Activated naive CD4-positive, alpha-beta T cell treated with anti-CD3 and anti-CD28 coated beads for 36 hours (primary cell): ENCODE measurements at regions not wholly inside any gene's neighbourhood (a gene's known extent, or its start where the extent isn't known, plus 50 kb on each side); places are given as distances from the start of the nearest gene placed in this dataset.
"Not testable (repeated sequence)": the region's sequence is repeated elsewhere in the genome, so short reads cannot be mapped to it uniquely, and the experiment has no call there.

Experiments used
- CTCF ChIA-PET: fragments of 350-600 bp; sonication (Branson Sonifier 250); formaldehyde crosslinking; loops from one replicate; lab custom pipeline; 2021; ENCODE audit warnings: antibody characterized with exemption; lab: Charles Lee
- DNase-seq: peaks from one replicate; pipeline ENCODE4 v3.0.0-alpha.2; 2020
- H3K27ac Mint-ChIP-seq: one replicate; pipeline ENCODE4 v1.8.0; 2021; ENCODE audit warnings: mild to moderate bottlenecking, mixed read lengths
- H3K27me3 Mint-ChIP-seq: one replicate; pipeline ENCODE4 v1.8.0; 2021; ENCODE audit warnings: low read depth, mixed read lengths
- H3K36me3 Mint-ChIP-seq: one replicate; pipeline ENCODE4 v1.8.0; 2021; ENCODE audit warnings: low read depth, mixed read lengths
- H3K4me1 Mint-ChIP-seq: one replicate; pipeline ENCODE4 v1.8.0; 2021; ENCODE audit warnings: low read depth, mixed read lengths
- H3K4me3 Mint-ChIP-seq: one replicate; pipeline ENCODE4 v1.8.0; 2021; ENCODE audit warnings: mild to moderate bottlenecking, moderate library complexity, mixed read lengths
- H3K9me3 Mint-ChIP-seq: one replicate; pipeline ENCODE4 v1.8.0; 2021; ENCODE audit warnings: mixed read lengths
- intact Hi-C: fragments of 100-400 bp; cut with micrococcal nuclease; formaldehyde crosslinking; loops from one replicate; pipeline ENCODE4 v1.15.1; 2023

DNA sequence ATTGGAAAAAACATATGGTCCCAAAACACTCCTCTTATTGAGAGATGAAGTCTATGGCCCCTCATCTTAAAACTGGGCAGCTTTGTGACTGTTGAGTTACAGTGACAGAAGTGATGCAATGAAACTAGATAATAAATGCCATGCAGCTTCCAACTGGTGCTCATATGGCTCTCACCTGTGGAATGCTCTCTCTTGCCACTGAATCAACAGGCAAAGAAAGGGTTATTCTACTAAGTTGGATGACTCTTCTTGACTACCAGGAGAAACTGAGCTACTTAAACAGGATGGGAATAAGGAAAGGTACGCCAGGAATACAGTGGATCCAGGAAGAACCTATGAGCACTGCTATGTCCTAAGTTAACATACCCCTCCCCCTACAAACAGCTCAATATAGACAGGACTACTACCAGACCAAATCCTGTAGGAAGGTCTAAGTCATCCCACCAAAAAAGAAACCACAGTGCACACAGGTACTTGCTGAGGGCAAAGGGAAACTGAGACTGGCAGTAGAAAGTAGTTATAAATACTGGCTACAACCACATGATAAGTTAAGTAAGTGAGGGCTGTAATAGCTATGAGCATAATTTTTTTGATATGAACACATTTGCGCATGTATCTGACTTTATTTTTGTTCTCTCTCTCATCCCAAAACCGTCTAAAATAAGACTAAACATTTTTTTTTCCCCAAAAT is 398.5 kb downstream of the ZFHX3 start:
- Mint-ChIP-seq H3K9me3 (peaks cover 8% of the 10 kb centered on the region), H3K4me1 (no peaks in the 10 kb centered on the region), H3K27me3 (peaks cover 8% of the 10 kb centered on the region), H3K4me3 (no peak overlapping the region), H3K36me3 (peaks cover 4% of the 10 kb centered on the region), H3K27ac (no peak overlapping the region)
- intact Hi-C loops: no loop called here
- no peak for DNase-seq
- CTCF ChIA-PET: no interaction called here

DNA sequence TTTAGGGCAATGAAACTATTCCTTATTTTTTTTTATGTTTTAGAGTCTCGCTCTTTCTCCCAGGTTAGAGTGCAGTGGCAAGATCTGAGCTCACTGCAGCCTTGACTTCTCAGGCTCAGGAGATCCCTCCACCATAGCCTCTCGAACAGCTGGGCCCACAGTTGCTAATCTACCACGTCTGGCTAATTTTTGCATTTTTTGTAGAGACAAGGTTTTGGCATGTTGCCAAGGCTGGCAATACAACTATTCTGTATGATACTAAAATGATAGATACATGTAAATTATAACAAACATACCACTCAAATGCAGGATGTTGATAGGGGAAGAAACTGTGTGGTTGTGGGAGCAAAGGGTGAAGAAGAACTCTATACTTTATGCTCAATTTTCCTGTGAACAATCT is 401.3 kb downstream of the ZFHX3 start:
- H3K27ac Mint-ChIP-seq: no peak overlapping the region
- no peaks in the 10 kb centered on the region for H3K9me3 Mint-ChIP-seq
- CTCF ChIA-PET: no interaction called here
- no peaks in the 10 kb centered on the region for H3K4me1 Mint-ChIP-seq
- H3K27me3 Mint-ChIP-seq: peaks cover 6% of the 10 kb centered on the region
- intact Hi-C loops: no loop called here
- no peak for DNase-seq
- no peaks in the 10 kb centered on the region for H3K36me3 Mint-ChIP-seq
- H3K4me3 Mint-ChIP-seq: no peak overlapping the region

- peaks cover 6% of the 10 kb centered on the region for H3K9me3 Mint-ChIP-seq
- H3K27me3 Mint-ChIP-seq: peaks cover 6% of the 10 kb centered on the region
- no peak overlapping the region for H3K27ac Mint-ChIP-seq
- no peaks in the 10 kb centered on the region for H3K36me3 Mint-ChIP-seq
- no peak overlapping the region for H3K4me3 Mint-ChIP-seq
- CTCF ChIA-PET: interaction anchor here (0.7 kb wide), 1 partner anchor 410 kb away, joined by 4 read pairs; no protein-coding TSS in a partner anchor
- DNase-seq: no peak
- no peaks in the 10 kb centered on the region for H3K4me1 Mint-ChIP-seq
- intact Hi-C loops: no loop called here
These were observed 402.4 kb downstream of the ZFHX3 start for GRCh38 chr16:72645538-72645937.

DNA sequence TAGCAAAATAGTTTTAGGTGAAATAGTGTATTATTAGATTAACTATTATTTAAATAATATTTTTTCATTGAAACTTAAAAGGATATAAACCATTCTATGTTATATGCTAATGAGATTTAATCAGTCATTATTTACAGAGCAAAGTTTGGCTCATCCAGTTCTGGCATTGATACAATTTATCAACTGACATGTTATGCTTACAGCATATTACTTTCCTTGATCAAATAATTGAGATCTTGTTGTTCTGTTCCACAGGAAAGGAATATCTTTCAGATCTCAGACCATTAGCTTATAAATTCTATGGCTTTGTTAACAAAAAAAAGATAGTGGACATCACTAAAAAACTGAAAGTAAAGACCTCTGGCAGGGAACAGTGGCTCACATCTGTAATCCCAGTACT is 403.0 kb downstream of the ZFHX3 start:
- no peaks in the 10 kb centered on the region for H3K4me1 Mint-ChIP-seq
- H3K9me3 Mint-ChIP-seq: peaks cover 6% of the 10 kb centered on the region
- intact Hi-C loops: no loop called here
- no peak for DNase-seq
- no peak overlapping the region for H3K27ac Mint-ChIP-seq
- H3K4me3 Mint-ChIP-seq: no peak overlapping the region
- H3K36me3 Mint-ChIP-seq: no peaks in the 10 kb centered on the region
- H3K27me3 Mint-ChIP-seq: peaks cover 6% of the 10 kb centered on the region
- CTCF ChIA-PET: interaction anchor here (0.5 kb wide), 1 partner anchor 47 kb away, joined by 4 read pairs; no protein-coding TSS in a partner anchor

- H3K9me3 Mint-ChIP-seq: peaks cover 15% of the 10 kb centered on the region
- H3K4me3 Mint-ChIP-seq: no peak overlapping the region
- intact Hi-C loops: no loop called here
- DNase-seq: no peak
- CTCF ChIA-PET: no interaction called here
- no peak overlapping the region for H3K27ac Mint-ChIP-seq
- peaks cover 4% of the 10 kb centered on the region for H3K36me3 Mint-ChIP-seq
- no peaks in the 10 kb centered on the region for H3K4me1 Mint-ChIP-seq
- no peaks in the 10 kb centered on the region for H3K27me3 Mint-ChIP-seq
These were observed 408.4 kb downstream of the ZFHX3 start for GRCh38 chr16:72639494-72639893.

DNA sequence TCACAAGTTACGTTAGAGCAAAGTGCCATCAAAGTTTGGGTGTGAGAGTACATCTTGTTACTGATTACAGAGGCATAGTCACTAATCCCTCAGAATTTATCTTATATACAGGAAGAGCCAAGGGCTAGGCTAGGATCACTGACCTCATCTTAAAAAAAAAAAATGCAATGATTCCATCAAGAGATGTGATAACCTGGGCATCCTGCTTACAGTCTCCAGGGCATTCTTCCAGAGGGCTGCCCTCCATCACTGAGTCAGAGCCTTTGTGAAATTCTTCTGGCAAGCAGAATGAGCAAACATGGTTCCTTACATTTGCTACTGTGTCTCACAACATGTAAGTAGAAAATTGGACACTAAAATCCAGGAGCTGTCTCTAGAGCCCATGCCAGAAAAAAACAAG is 410.6 kb downstream of the ZFHX3 start:
- Mint-ChIP-seq H3K4me1 (no peaks in the 10 kb centered on the region), H3K9me3 (peaks cover 16% of the 10 kb centered on the region), H3K4me3 (no peak overlapping the region), H3K27ac (no peak overlapping the region), H3K36me3 (peaks cover 4% of the 10 kb centered on the region), H3K27me3 (peaks cover 1% of the 10 kb centered on the region)
- CTCF ChIA-PET: no interaction called here
- DNase-seq: no peak
- intact Hi-C loops: no loop called here

GRCh38 chr16:72635694-72636093 is 412.2 kb downstream of the ZFHX3 start:
- CTCF ChIA-PET: no interaction called here

GRCh38 chr16:72635104-72635503 is 412.8 kb downstream of the ZFHX3 start:
- H3K4me1 Mint-ChIP-seq: no peaks in the 10 kb centered on the region
- DNase-seq: no peak
- intact Hi-C loops: no loop called here
- peaks cover 1% of the 10 kb centered on the region for H3K27me3 Mint-ChIP-seq
- peaks cover 4% of the 10 kb centered on the region for H3K36me3 Mint-ChIP-seq
- no peak overlapping the region for H3K4me3 Mint-ChIP-seq
- H3K27ac Mint-ChIP-seq: no peak overlapping the region
- peaks cover 10% of the 10 kb centered on the region for H3K9me3 Mint-ChIP-seq
- CTCF ChIA-PET: no interaction called here

More at GRCh38 chr16:72635694-72636093, 412.2 kb downstream of the ZFHX3 start:
- no peaks in the 10 kb centered on the region for H3K4me1 Mint-ChIP-seq
- DNase-seq: no peak
- H3K27me3 Mint-ChIP-seq: peaks cover 1% of the 10 kb centered on the region
- H3K4me3 Mint-ChIP-seq: no peak overlapping the region
- intact Hi-C loops: no loop called here
- H3K9me3 Mint-ChIP-seq: peaks cover 11% of the 10 kb centered on the region
- H3K36me3 Mint-ChIP-seq: peaks cover 4% of the 10 kb centered on the region
- H3K27ac Mint-ChIP-seq: no peak overlapping the region

DNA sequence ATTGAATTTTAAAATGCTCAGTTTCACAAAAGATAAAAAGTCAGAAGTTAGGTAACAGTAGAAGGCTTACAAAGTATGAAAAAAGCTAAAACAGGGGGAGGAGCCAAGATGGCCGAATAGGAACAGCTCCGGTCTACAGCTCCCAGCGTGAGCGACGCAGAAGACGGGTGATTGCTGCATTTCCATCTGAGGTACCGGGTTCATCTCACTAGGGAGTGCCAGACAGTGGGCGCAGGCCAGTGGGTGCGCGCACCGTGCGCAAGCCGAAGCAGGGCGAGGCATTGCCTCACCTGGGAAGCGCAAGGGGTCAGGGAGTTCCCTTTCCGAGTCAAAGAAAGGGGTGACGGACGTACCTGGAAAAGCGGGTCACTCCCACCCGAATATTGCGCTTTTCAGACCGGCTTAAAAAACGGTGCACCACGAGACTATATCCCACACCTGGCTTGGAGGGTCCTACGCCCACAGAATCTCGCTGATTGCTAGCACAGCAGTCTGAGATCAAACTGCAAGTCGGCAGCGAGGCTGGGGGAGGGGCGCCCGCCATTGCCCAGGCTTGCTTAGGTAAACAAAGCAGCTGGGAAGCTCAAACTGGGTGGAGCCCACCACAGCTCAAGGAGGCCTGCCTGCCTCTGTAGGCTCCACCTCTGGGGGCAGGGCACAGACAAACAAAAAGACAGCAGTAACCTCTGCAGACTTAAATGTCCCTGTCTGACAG is 420.6 kb downstream of the ZFHX3 start:
- H3K4me1 Mint-ChIP-seq, CTCF ChIA-PET, H3K4me3 Mint-ChIP-seq, intact Hi-C loops, H3K27ac Mint-ChIP-seq, DNase-seq, H3K9me3 Mint-ChIP-seq, H3K36me3 Mint-ChIP-seq, H3K27me3 Mint-ChIP-seq: not testable (repeated sequence)

DNA sequence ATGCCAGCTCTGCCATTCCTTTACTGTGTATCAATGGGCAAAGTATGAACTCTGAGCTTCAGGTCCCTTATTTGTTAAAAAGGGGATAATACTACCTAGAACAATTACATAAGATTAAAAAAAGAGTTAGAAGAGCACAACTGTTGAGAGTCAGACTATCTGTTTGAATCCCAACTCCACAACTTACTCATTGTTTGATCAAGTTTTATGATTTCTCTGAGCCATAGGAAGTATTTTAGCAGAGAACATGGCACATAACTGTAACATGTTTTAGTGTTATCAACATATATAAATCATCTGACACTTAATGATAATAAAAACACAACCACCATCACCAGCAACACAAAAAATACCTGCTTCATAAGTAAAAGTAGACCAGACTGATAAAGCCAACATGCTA is 421.3 kb downstream of the ZFHX3 start:
- intact Hi-C loops: no loop called here
- peaks cover 8% of the 10 kb centered on the region for H3K9me3 Mint-ChIP-seq
- peaks cover 2% of the 10 kb centered on the region for H3K36me3 Mint-ChIP-seq
- no peaks in the 10 kb centered on the region for H3K27me3 Mint-ChIP-seq
- H3K4me1 Mint-ChIP-seq: no peaks in the 10 kb centered on the region
- CTCF ChIA-PET: no interaction called here
- DNase-seq: no peak
- no peak overlapping the region for H3K27ac Mint-ChIP-seq
- H3K4me3 Mint-ChIP-seq: no peak overlapping the region

DNA sequence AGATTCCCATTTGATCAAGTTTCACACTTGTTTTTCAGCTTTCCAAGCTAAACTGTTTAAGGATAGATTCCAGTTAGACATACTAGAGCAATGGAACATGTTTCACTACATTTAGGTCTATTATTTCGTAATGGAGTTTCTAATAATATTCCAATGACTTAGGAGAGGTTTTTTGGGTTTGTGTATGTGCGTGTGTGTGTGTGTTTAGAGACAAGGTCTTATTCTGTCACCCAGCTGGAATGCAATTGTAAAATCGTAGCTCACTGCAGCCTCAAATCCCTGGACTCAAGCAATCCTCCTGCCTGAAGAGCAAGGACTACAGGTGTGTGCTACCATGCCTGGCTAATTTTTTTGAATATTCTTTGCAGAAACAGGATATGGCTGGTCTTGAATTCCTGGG is 426.3 kb downstream of the ZFHX3 start:
- H3K4me3 Mint-ChIP-seq: no peak overlapping the region
- peaks cover 2% of the 10 kb centered on the region for H3K36me3 Mint-ChIP-seq
- CTCF ChIA-PET: no interaction called here

GRCh38 chr16:72620853-72621252 is 427.1 kb downstream of the ZFHX3 start:
- Mint-ChIP-seq H3K27me3 (no peaks in the 10 kb centered on the region), H3K36me3 (peaks cover 2% of the 10 kb centered on the region), H3K9me3 (peaks cover 3% of the 10 kb centered on the region), H3K4me3 (no peak overlapping the region), H3K27ac (no peak overlapping the region), H3K4me1 (no peaks in the 10 kb centered on the region)
- no peak for DNase-seq
- CTCF ChIA-PET: no interaction called here
- intact Hi-C loops: no loop called here

More for the DNA sequence above, 426.3 kb downstream of the ZFHX3 start:
- H3K4me1 Mint-ChIP-seq: no peaks in the 10 kb centered on the region
- no peak for DNase-seq
- intact Hi-C loops: no loop called here
- H3K27ac Mint-ChIP-seq: no peak overlapping the region
- peaks cover 1% of the 10 kb centered on the region for H3K9me3 Mint-ChIP-seq
- no peaks in the 10 kb centered on the region for H3K27me3 Mint-ChIP-seq

DNA sequence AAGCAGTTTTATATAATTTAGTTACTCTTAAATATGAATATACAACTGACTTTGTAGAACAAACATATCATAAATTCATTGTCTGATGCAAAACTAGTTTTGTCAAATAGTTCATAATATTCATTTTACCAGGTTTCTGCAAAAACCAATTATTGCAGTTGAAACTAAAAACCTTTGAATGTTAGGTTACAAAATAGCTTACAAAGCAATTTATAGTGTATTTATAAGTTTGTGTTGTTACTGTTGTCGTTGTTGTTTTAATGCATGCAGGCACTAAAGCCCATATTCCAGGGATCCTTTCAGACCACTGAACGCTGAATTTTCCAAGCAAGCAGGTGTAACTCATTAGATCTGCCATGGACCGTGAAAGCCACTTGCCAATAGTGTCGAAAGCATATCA is 427.6 kb downstream of the ZFHX3 start:
- no peaks in the 10 kb centered on the region for H3K4me1 Mint-ChIP-seq
- CTCF ChIA-PET: no interaction called here
- DNase-seq: no peak
- no peaks in the 10 kb centered on the region for H3K27me3 Mint-ChIP-seq
- peaks cover 4% of the 10 kb centered on the region for H3K9me3 Mint-ChIP-seq
- intact Hi-C loops: no loop called here
- H3K27ac Mint-ChIP-seq: no peak overlapping the region
- H3K4me3 Mint-ChIP-seq: no peak overlapping the region
- H3K36me3 Mint-ChIP-seq: no peaks in the 10 kb centered on the region
